ENCODE measurements at regions not wholly inside any gene's neighbourhood (a gene's known extent, or its start where the extent isn't known, plus 50 kb on each side); places are given as distances from the start of the nearest gene placed in this dataset.

DNA sequence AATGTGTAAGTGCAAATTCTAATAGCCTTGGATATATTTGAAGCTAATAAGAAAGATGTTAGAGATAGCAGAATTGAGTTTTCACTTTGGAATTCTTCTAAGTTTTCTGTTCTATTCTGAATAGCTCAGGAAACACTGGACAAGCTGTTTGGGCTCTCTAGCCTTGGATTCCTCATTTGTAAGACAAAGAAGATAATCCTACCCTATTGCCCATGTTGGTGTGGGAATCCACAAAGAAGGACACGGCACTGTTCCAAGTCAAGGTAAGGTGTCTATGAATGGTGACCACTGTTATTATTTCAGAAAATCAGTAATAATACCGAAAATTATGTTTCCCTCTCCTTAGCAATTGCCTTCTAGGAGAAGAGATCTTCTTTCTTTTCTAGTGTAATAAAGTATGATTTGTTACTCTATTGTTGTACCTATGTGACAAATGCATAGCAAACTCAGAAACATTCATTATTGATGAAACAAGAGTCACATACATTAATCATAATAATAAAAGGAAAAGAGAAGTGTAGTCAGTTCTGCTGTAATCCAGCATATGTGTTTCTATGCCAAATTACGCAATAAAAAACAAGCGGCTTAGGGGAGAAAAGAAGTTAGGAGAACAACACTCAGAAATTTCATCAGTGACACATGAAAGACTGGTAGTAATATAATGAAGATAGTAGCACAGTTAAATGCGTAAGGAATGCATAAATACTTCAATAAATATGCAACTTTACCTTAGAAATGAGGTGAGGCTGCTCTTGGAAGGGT is 1012.3 kb upstream of the PHF14 start:
- ATAC-seq (no peak), DNase-seq (ENCODE audit: low read depth, low spot score) (no peak)
- Histone ChIP-seq H3K27me3 (ENCODE audit: insufficient read depth, low read length) (no peaks in the 10 kb centered on the region), H3K79me2 (ENCODE audit: insufficient read depth, low read length) (no peaks in the 10 kb centered on the region), H3K27ac (ENCODE audit: low read depth, low read length) (no peak overlapping the region), H3K9me3 (ENCODE audit: control insufficient read depth in 1 of 2, insufficient read depth in 1 of 2, low read depth in 1 of 2, low read length in 2 of 2) (peaks cover 5 to 6% of the 10 kb centered on the region in 2 experiments; a peak in 2 of 4 replicates), H3K4me3 (replicated peaks in 1 of 2; ENCODE audit: low read depth in 1 of 2, low read length in 2 of 2) (no peak overlapping the region), H2AFZ (ENCODE audit: low read depth, low read length, poor library complexity, severe bottlenecking) (no peak overlapping the region), H3K4me2 (ENCODE audit: low read length) (no peak overlapping the region), H3K9me2 (ENCODE audit: insufficient read depth) (no peaks in the 10 kb centered on the region), H3K9ac (ENCODE audit: low read length) (no peak overlapping the region), H4K20me1 (ENCODE audit: insufficient read depth) (no peaks in the 10 kb centered on the region), H3K4me1 (ENCODE audit: control insufficient read depth in 1 of 2, insufficient read depth in 2 of 2, low read length in 2 of 2) (no peaks in the 10 kb centered on the region), H3K36me3 (ENCODE audit: control insufficient read depth in 1 of 2, insufficient read depth in 2 of 2, low read length in 2 of 2) (no peaks in the 10 kb centered on the region)
- intact Hi-C loops (cut with micrococcal nuclease) = no loop called here
- no peak for TF ChIP-seq POLR2A (IDR thresholded peaks at IDR 0.05; ENCODE audit: borderline replicate concordance, extremely low read depth, insufficient read depth, insufficient read length)
- TF ChIP-seq EGR1 (IDR thresholded peaks at IDR 0.05; ENCODE audit: low read depth) = no peak
- no peak for TF ChIP-seq SIN3A (IDR thresholded peaks at IDR 0.05; ENCODE audit: low read depth)
- TF ChIP-seq POLR2AphosphoS5 (IDR thresholded peaks at IDR 0.05; ENCODE audit: low read depth, low read length) = no peak
- TF ChIP-seq, protein P1, sequence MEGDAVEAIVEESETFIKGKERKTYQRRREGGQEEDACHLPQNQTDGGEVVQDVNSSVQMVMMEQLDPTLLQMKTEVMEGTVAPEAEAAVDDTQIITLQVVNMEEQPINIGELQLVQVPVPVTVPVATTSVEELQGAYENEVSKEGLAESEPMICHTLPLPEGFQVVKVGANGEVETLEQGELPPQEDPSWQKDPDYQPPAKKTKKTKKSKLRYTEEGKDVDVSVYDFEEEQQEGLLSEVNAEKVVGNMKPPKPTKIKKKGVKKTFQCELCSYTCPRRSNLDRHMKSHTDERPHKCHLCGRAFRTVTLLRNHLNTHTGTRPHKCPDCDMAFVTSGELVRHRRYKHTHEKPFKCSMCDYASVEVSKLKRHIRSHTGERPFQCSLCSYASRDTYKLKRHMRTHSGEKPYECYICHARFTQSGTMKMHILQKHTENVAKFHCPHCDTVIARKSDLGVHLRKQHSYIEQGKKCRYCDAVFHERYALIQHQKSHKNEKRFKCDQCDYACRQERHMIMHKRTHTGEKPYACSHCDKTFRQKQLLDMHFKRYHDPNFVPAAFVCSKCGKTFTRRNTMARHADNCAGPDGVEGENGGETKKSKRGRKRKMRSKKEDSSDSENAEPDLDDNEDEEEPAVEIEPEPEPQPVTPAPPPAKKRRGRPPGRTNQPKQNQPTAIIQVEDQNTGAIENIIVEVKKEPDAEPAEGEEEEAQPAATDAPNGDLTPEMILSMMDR (IDR thresholded peaks at IDR 0.05 in 2 of 3, conservative IDR thresholded peaks at IDR 0.05 in 1 of 3; ENCODE audit: borderline replicate concordance in 1 of 3, insufficient read depth in 1 of 3, low read depth in 2 of 3, low read length in 2 of 3) = no peak
- no peak for TF ChIP-seq EZH2phosphoT487 (IDR thresholded peaks at IDR 0.05; ENCODE audit: borderline replicate concordance)
- POLR2A ChIA-PET = no interaction called here
- BruUV-seq (replicated peaks) = no TSS peak
- CTCF ChIA-PET = no interaction called here
- RAD21 ChIA-PET (ENCODE audit: low non-redundant PET in 1 of 2, low total read pairs in 2 of 2, uncharacterized antibody in 2 of 2, unreplicated experiment in 2 of 2) = no interaction called here

DNA sequence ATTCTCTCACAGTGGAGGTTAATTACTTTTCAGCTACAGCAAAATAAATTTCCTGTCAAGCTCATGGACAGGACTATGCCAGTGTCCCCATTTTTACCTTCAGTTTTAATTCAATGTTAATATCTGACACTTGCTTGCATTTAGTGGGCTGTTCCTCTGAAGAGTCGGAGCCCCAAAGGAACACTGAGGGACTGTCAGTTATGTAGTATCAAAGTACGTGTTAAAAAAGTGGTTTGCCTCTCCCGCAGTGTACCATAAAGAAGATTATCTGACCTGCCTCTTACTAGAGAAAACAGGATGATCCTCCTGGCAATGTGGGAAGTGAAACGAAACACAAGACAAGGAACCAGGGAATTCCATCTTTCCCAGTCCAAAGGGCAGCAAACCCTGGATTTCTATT is 1010.9 kb upstream of the PHF14 start:
- no peaks in the 10 kb centered on the region for H4K20me1 ChIP-seq (ENCODE audit: insufficient read depth)
- H3K79me2 ChIP-seq (ENCODE audit: insufficient read depth, low read length) = no peaks in the 10 kb centered on the region
- H3K9me3 ChIP-seq (ENCODE audit: control insufficient read depth in 1 of 2, insufficient read depth in 1 of 2, low read depth in 1 of 2, low read length in 2 of 2) = peaks cover 0 to 5% of the 10 kb centered on the region in 2 experiments; a peak in 2 of 4 replicates
- ChIA-PET CTCF (no interaction called here), RAD21 (ENCODE audit: low non-redundant PET in 1 of 2, low total read pairs in 2 of 2, uncharacterized antibody in 2 of 2, unreplicated experiment in 2 of 2) (no interaction called here), POLR2A (no interaction called here)
- H3K9ac ChIP-seq (ENCODE audit: low read length) = no peak overlapping the region
- H2AFZ ChIP-seq (ENCODE audit: low read depth, low read length, poor library complexity, severe bottlenecking) = no peak overlapping the region
- no peaks in the 10 kb centered on the region for H3K36me3 ChIP-seq (ENCODE audit: control insufficient read depth in 1 of 2, insufficient read depth in 2 of 2, low read length in 2 of 2)
- ATAC-seq = no peak
- no TSS peak for BruUV-seq (replicated peaks)
- H3K9me2 ChIP-seq (ENCODE audit: insufficient read depth) = no peaks in the 10 kb centered on the region
- H3K27ac ChIP-seq (ENCODE audit: low read depth, low read length) = no peak overlapping the region
- DNase-seq (ENCODE audit: low read depth, low spot score) = no peak
- intact Hi-C loops (cut with micrococcal nuclease) = no loop called here
- no peaks in the 10 kb centered on the region for H3K27me3 ChIP-seq (ENCODE audit: insufficient read depth, low read length)
- H3K4me3 ChIP-seq (replicated peaks in 1 of 2; ENCODE audit: low read depth in 1 of 2, low read length in 2 of 2) = no peak overlapping the region
- no peaks in the 10 kb centered on the region for H3K4me1 ChIP-seq (ENCODE audit: control insufficient read depth in 1 of 2, insufficient read depth in 2 of 2, low read length in 2 of 2)
- no peak overlapping the region for H3K4me2 ChIP-seq (ENCODE audit: low read length)
- TF ChIP-seq POLR2AphosphoS5 (IDR thresholded peaks at IDR 0.05; ENCODE audit: low read depth, low read length) = no peak
